Colonic mucosa (tissue), 4 donors: ENCODE measurements at regions not wholly inside any gene's neighbourhood (a gene's known extent, or its start where the extent isn't known, plus 50 kb on each side); places are given as distances from the start of the nearest gene placed in this dataset.

Experiments used
- DNase-seq: peaks from one replicate; pipeline ENCODE4 v3.0.0-alpha.2; 2020
- H3K27ac ChIP-seq: fragments of 200-600 bp; one replicate; pipeline ENCODE4 v1.8.0; 2021
- H3K27me3 ChIP-seq: fragments of 200-600 bp; one replicate; pipeline ENCODE4 v1.8.0; 2021
- H3K36me3 ChIP-seq: fragments of 200-600 bp; one replicate; pipeline ENCODE4 v1.8.0; 2021
- H3K4me1 ChIP-seq: fragments of 200-600 bp; one replicate; pipeline ENCODE4 v1.8.0; 2021; ENCODE audit warnings: mild to moderate bottlenecking
- H3K4me3 ChIP-seq: fragments of 200-600 bp; one replicate; pipeline ENCODE4 v1.8.0; 2021
- H3K9ac ChIP-seq, 2 donors: one replicate each; pipeline ENCODE4 v1.7.0; 2013; ENCODE audit warnings: control low read depth in 2 of 2, low read depth in 2 of 2, low read length in 2 of 2
- H3K9me3 ChIP-seq: fragments of 200-600 bp; one replicate; pipeline ENCODE4 v1.8.0; 2021
- CTCF ChIP-seq: fragments of 200-600 bp; IDR thresholded peaks from one replicate; pipeline ENCODE4 v1.8.0; 2022; ENCODE audit warnings: antibody characterized with exemption, mild to moderate bottlenecking
- intact Hi-C: fragments of 100-400 bp; cut with DNase I; formaldehyde crosslinking; loops from one replicate; pipeline ENCODE4 v1.14.1; 2022
- donor health status: healthy.
- donor health status: DM: no; HTN: no; CAD: no.
- donor health status: DM: no; HTN: no; CAD: no.

- Histone ChIP-seq H3K36me3 (no peaks in the 10 kb centered on the region), H3K9me3 (no peaks in the 10 kb centered on the region), H3K27ac (no peak overlapping the region), H3K4me3 (no peak overlapping the region), H3K9ac (no peak overlapping the region), H3K4me1 (no peaks in the 10 kb centered on the region), H3K27me3 (no peaks in the 10 kb centered on the region)
- peak; percentile 84 for TF ChIP-seq CTCF
- intact Hi-C loops: loop anchor here (2.0 kb wide), 1 partner anchor 748 kb away; no protein-coding TSS in a partner anchor
- peak; percentile 71 for DNase-seq
Measured at GRCh38 chr1:213374369-213374768, 323.3 kb downstream of the RPS6KC1 start.

GRCh38 chr1:213375002-213375401 lies 324.0 kb downstream of the RPS6KC1 start:
- H3K9me3 ChIP-seq: no peaks in the 10 kb centered on the region
- no peaks in the 10 kb centered on the region for H3K4me1 ChIP-seq
- no peaks in the 10 kb centered on the region for H3K27me3 ChIP-seq
- H3K27ac ChIP-seq: no peak overlapping the region
- no peak overlapping the region for H3K9ac ChIP-seq
- no peak for TF ChIP-seq CTCF
- no peaks in the 10 kb centered on the region for H3K36me3 ChIP-seq
- intact Hi-C loops: loop anchor here (2.0 kb wide), 1 partner anchor 748 kb away; no protein-coding TSS in a partner anchor
- H3K4me3 ChIP-seq: no peak overlapping the region
- DNase-seq: no peak

GRCh38 chr1:213376862-213377372 lies 325.9 kb downstream of the RPS6KC1 start:
- DNase-seq: no peak
- no peak overlapping the region for H3K4me3 ChIP-seq
- no peaks in the 10 kb centered on the region for H3K27me3 ChIP-seq
- H3K4me1 ChIP-seq: no peaks in the 10 kb centered on the region
- no peaks in the 10 kb centered on the region for H3K9me3 ChIP-seq
- no peak for TF ChIP-seq CTCF
- no peak overlapping the region for H3K9ac ChIP-seq
- intact Hi-C loops: no loop called here
- no peak overlapping the region for H3K27ac ChIP-seq
- no peaks in the 10 kb centered on the region for H3K36me3 ChIP-seq

- no peak for TF ChIP-seq CTCF
- no peak overlapping the region for H3K9ac ChIP-seq
- intact Hi-C loops: no loop called here
Measured at GRCh38 chr1:213380865-213381264, 329.8 kb downstream of the RPS6KC1 start.

DNA sequence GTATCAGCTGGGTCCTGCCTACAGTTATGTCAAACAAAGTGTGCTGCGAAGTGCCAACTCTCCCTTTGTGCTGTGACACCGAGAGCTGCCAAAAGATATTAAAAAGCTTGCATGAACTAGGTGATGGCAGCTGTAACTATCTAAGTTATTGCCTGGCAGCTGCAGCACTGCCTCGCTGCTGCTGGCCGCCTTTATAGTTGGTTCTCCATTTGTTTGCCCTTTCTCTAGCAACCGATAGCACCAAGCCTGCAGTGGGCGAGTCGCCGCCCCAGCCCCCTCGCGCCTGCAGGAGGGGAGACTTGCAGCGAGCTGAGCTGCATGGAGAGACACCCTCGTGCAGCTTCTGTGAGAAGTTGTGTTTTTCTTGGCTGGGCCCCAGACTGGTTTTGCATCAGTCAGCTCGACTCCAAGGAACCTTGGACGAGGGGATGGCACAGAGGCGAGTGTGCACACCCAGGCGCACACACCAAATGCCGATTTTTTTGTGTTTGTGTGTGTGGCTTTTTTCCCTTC lies 330.6 kb downstream of the RPS6KC1 start:
- Histone ChIP-seq H3K9me3 (no peaks in the 10 kb centered on the region), H3K27ac (no peak overlapping the region), H3K36me3 (no peaks in the 10 kb centered on the region), H3K4me3 (no peak overlapping the region), H3K4me1 (no peaks in the 10 kb centered on the region), H3K9ac (no peak overlapping the region), H3K27me3 (no peaks in the 10 kb centered on the region)
- DNase-seq: no peak
- intact Hi-C loops: no loop called here
- no peak for TF ChIP-seq CTCF

More at GRCh38 chr1:213380865-213381264, 329.8 kb downstream of the RPS6KC1 start:
- Histone ChIP-seq H3K4me1 (no peaks in the 10 kb centered on the region), H3K27me3 (no peaks in the 10 kb centered on the region), H3K36me3 (no peaks in the 10 kb centered on the region), H3K9me3 (no peaks in the 10 kb centered on the region), H3K4me3 (no peak overlapping the region), H3K27ac (no peak overlapping the region)
- DNase-seq: no peak
